ENCODE measurements at regions not wholly inside any gene's neighbourhood (a gene's known extent, or its start where the extent isn't known, plus 50 kb on each side); places are given as distances from the start of the nearest gene placed in this dataset.

- Histone ChIP-seq H3K27me3 (no peaks in the 10 kb centered on the region), H3K4me1 (peaks cover 0 to 20% (median 5%) of the 10 kb centered on the region in 4 donors), H3K4me3 (no peak overlapping the region), H3K27ac (peak overlapping the region in 2 of 4 donors; percentile 82 to 85), H3K36me3 (no peaks in the 10 kb centered on the region), H3K9me3 (peaks cover 0 to 4% (median 0%) of the 10 kb centered on the region in 4 donors)
- WGBS, 2 donors = 70 to 79% methylated on average over 4 of the region's 4 CpGs
- no peak for DNase-seq (ENCODE audit: low spot score in 2 of 2)
- TF ChIP-seq POLR2A (IDR thresholded peaks at IDR 0.05) (no peak), CTCF (IDR thresholded peaks at IDR 0.05) (no peak), EP300 (IDR thresholded peaks at IDR 0.05) (no peak)
These were observed 69.0 kb upstream of the CLMN start for GRCh38 chr14:95388699-95389098.

- TF ChIP-seq POLR2A (IDR thresholded peaks at IDR 0.05) (no peak), CTCF (IDR thresholded peaks at IDR 0.05) (no peak), EP300 (IDR thresholded peaks at IDR 0.05) (no peak)
- no peaks in the 10 kb centered on the region for H3K27me3 ChIP-seq
- DNase-seq (ENCODE audit: low spot score in 2 of 2) = no peak
- 91 to 92% methylated on average over 7 of the region's 7 CpGs for WGBS, 2 donors
- H3K27ac ChIP-seq = peak overlapping the region in 1 of 4 donors; percentile 82
- H3K4me3 ChIP-seq = no peak overlapping the region
- H3K4me1 ChIP-seq = peaks cover 0 to 20% (median 5%) of the 10 kb centered on the region in 4 donors
- no peaks in the 10 kb centered on the region for H3K36me3 ChIP-seq
- H3K9me3 ChIP-seq = peaks cover 0 to 4% (median 0%) of the 10 kb centered on the region in 4 donors
These were observed 68.2 kb upstream of the CLMN start for GRCh38 chr14:95387826-95388445.

GRCh38 chr14:95386536-95387095, 66.9 kb upstream of the CLMN start:
- H3K9me3 ChIP-seq = peaks cover 0 to 8% (median 0%) of the 10 kb centered on the region in 4 donors
- DNase-seq (ENCODE audit: low spot score in 2 of 2) = no peak
- TF ChIP-seq EP300 (IDR thresholded peaks at IDR 0.05) (no peak), CTCF (IDR thresholded peaks at IDR 0.05) (no peak), POLR2A (IDR thresholded peaks at IDR 0.05) (no peak)
- H3K4me1 ChIP-seq = peaks cover 0 to 20% (median 5%) of the 10 kb centered on the region in 4 donors
- 62 to 74% methylated on average over 6 of the region's 6 CpGs for WGBS, 2 donors
- no peak overlapping the region for H3K27ac ChIP-seq
- H3K4me3 ChIP-seq = no peak overlapping the region
- no peaks in the 10 kb centered on the region for H3K36me3 ChIP-seq
- no peaks in the 10 kb centered on the region for H3K27me3 ChIP-seq

DNA sequence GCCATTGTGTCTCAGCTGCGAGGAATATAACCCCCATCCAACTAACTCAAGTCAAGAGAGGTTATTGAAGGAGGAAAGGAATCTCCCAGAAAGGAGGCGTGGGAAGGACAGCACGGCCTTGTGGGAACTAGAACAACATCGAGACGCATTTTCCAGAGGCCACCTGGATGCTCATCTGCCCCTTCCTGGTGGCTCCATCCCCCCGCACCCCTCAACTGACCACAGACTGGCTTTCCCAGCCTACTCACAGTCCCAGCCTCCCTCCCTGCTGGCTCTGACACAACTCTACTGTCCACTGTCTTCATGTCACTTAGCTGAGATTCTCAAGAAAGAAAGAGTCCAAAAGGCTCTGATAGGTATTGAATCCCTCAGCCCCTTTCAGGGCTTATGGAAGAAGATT, 66.0 kb upstream of the CLMN start:
- 75 to 84% methylated on average over 6 of the region's 6 CpGs for WGBS, 2 donors
- peaks cover 0 to 12% (median 0%) of the 10 kb centered on the region in 4 donors for H3K9me3 ChIP-seq
- no peaks in the 10 kb centered on the region for H3K36me3 ChIP-seq
- no peak overlapping the region for H3K4me3 ChIP-seq
- DNase-seq (ENCODE audit: low spot score in 2 of 2) = no peak
- no peaks in the 10 kb centered on the region for H3K27me3 ChIP-seq
- no peak overlapping the region for H3K27ac ChIP-seq
- H3K4me1 ChIP-seq = peaks cover 0 to 20% (median 5%) of the 10 kb centered on the region in 4 donors
- TF ChIP-seq EP300 (IDR thresholded peaks at IDR 0.05) (no peak), CTCF (IDR thresholded peaks at IDR 0.05) (no peak), POLR2A (IDR thresholded peaks at IDR 0.05) (no peak)

GRCh38 chr14:95382747-95383146, 63.0 kb upstream of the CLMN start:
- Histone ChIP-seq H3K27ac (no peak overlapping the region), H3K27me3 (no peaks in the 10 kb centered on the region), H3K4me3 (no peak overlapping the region), H3K36me3 (no peaks in the 10 kb centered on the region), H3K4me1 (peaks cover 0 to 3% (median 0%) of the 10 kb centered on the region in 4 donors), H3K9me3 (peaks cover 0 to 38% (median 10%) of the 10 kb centered on the region in 4 donors)
- WGBS, 2 donors = 59 to 69% methylated on average over 3 of the region's 3 CpGs
- TF ChIP-seq EP300 (IDR thresholded peaks at IDR 0.05) (no peak), CTCF (IDR thresholded peaks at IDR 0.05) (no peak), POLR2A (IDR thresholded peaks at IDR 0.05) (no peak)
- DNase-seq (ENCODE audit: low spot score in 2 of 2) = no peak

Measured in tibial nerve (tissue), 4 donors.